ENCODE measurements at regions not wholly inside any gene's neighbourhood (a gene's known extent, or its start where the extent isn't known, plus 50 kb on each side); places are given as distances from the start of the nearest gene placed in this dataset.

DNA sequence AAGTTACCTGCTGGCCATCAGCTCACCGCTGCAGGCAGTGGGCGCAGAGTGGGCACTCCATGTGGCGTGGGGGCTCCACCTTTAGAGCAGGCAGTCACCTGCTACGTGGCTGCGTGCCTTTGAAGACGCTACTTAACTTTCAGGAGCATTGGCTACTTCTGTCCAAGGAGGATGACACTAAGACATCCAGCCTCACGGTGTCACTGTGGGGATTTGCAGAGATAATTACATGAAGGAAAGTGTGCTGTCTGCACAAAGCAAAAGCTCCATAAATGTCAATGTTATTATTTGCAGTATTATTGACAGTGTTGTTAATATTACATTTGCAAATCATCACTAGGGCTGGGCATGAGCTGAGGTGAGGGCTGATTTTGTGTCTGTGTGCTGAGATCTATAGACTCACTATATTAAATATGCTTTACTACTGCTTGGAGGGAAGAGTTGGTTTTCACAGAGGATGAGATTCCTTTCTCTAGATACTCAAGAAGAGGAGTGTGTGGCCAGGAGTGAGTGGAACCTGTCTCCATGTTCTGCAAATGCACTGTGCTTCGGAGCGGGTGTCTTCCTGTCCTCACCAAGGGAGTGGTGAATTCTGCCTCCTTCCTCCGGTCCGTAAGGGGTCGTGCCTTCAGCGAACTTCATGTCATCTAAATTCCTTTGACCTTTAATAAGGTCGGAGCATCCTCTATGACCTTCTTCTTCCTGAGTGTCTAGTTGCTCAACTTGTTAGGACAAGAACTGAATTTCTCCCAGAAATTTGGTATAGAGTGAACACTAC lies 165.8 kb upstream of the SYNDIG1 start:
- no peaks in the 10 kb centered on the region for H3K9me3 ChIP-seq
- no peak for DNase-seq (ENCODE audit: extremely low spot score)
- H3K36me3 ChIP-seq: no peaks in the 10 kb centered on the region
- no peaks in the 10 kb centered on the region for H3K4me1 ChIP-seq
- no peak overlapping the region for H3K4me3 ChIP-seq
- H3K27ac ChIP-seq (replicated peaks in 1 of 4): no peak overlapping the region
- TF ChIP-seq EP300 (IDR thresholded peaks at IDR 0.05) (no peak), POLR2AphosphoS5 (IDR thresholded peaks at IDR 0.05) (no peak), POLR2A (IDR thresholded peaks at IDR 0.05; ENCODE audit: low read depth) (no peak)
- TF ChIP-seq, protein P1, sequence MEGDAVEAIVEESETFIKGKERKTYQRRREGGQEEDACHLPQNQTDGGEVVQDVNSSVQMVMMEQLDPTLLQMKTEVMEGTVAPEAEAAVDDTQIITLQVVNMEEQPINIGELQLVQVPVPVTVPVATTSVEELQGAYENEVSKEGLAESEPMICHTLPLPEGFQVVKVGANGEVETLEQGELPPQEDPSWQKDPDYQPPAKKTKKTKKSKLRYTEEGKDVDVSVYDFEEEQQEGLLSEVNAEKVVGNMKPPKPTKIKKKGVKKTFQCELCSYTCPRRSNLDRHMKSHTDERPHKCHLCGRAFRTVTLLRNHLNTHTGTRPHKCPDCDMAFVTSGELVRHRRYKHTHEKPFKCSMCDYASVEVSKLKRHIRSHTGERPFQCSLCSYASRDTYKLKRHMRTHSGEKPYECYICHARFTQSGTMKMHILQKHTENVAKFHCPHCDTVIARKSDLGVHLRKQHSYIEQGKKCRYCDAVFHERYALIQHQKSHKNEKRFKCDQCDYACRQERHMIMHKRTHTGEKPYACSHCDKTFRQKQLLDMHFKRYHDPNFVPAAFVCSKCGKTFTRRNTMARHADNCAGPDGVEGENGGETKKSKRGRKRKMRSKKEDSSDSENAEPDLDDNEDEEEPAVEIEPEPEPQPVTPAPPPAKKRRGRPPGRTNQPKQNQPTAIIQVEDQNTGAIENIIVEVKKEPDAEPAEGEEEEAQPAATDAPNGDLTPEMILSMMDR (IDR thresholded peaks at IDR 0.05): no peak
- intact Hi-C loops (cut with DNase I): no loop called here
- WGBS: 82% methylated on average over 11 of the region's 14 CpGs
- peaks cover 0 to 11% (median 0%) of the 10 kb centered on the region in 4 donors for H3K27me3 ChIP-seq

DNA sequence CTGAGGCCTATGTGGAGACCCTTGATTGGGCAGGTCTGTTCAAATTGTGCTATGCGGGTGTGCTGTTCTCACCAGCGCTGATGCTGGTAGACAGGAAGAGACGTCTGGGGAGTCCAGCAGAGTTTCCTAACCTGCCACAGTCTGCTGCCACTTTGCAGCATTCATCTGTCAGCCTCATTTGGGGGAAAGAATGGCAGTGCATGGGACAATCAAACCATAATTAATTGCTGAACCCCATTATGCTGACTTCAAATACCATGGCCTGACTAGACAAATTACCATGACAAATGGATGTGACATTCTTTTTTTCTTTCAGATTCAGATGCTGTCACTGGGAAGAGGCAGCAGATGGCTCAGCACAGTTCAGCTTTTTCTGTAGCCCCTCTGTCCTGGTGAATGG lies 171.4 kb upstream of the SYNDIG1 start:
- intact Hi-C loops (cut with DNase I): no loop called here
- Histone ChIP-seq H3K36me3 (no peaks in the 10 kb centered on the region), H3K27ac (replicated peaks in 1 of 4) (no peak overlapping the region), H3K4me3 (no peak overlapping the region), H3K27me3 (peaks cover 0 to 4% (median 0%) of the 10 kb centered on the region in 4 donors), H3K4me1 (no peaks in the 10 kb centered on the region), H3K9me3 (no peaks in the 10 kb centered on the region)
- DNase-seq (ENCODE audit: extremely low spot score): no peak
- TF ChIP-seq EP300 (IDR thresholded peaks at IDR 0.05) (no peak), POLR2A (IDR thresholded peaks at IDR 0.05; ENCODE audit: low read depth) (no peak), POLR2AphosphoS5 (IDR thresholded peaks at IDR 0.05) (no peak)
- TF ChIP-seq, protein P1 (IDR thresholded peaks at IDR 0.05): no peak
- 59% methylated on average over 3 of the region's 3 CpGs for WGBS

DNA sequence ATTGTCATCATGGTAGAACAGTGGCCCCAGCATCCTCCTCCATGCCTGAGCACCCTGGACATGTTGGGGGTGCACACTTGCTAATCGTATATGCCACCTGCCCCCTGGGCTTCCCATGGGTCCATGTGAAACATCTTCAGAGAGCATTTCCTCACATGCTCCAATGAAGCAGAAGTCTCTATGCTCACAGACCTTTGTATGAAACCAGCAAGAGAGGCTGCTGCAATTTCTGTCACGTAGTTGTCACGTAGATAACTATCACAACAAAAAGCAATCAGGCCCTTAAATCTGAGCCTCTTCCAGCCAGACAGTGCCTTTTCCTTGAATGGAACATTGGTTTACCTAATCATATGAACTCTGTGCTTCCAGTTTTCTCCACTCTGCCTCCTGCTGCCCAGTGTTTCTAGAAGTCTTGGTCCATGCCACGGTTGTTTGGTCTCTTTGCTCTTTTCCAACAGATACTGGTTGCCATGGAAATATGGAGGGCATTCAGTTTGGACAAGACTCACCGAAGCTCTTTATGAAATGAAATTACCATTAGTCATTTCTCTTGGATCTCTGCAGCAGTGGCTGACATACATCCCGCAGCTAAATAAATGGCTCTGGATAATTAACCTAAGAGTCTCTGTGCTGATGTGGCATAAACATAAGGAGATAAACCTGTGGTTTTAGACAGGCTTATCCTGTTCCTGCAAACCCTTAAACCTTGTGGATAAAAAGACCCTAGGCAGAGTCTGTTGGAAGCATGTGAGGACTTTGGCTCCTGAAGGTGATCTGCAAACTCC lies 172.8 kb upstream of the SYNDIG1 start:
- intact Hi-C loops (cut with DNase I): no loop called here
- Histone ChIP-seq H3K4me1 (no peaks in the 10 kb centered on the region), H3K27ac (replicated peaks in 1 of 4) (no peak overlapping the region), H3K27me3 (peaks cover 0 to 4% (median 0%) of the 10 kb centered on the region in 4 donors), H3K4me3 (no peak overlapping the region), H3K9me3 (no peaks in the 10 kb centered on the region), H3K36me3 (no peaks in the 10 kb centered on the region)
- 52% methylated on average over 6 of the region's 6 CpGs for WGBS
- TF ChIP-seq POLR2AphosphoS5 (IDR thresholded peaks at IDR 0.05) (no peak), POLR2A (IDR thresholded peaks at IDR 0.05; ENCODE audit: low read depth) (no peak), EP300 (IDR thresholded peaks at IDR 0.05) (no peak)
- TF ChIP-seq, protein P1 (IDR thresholded peaks at IDR 0.05): no peak
- peak; percentile 79 for DNase-seq (ENCODE audit: extremely low spot score)

DNA sequence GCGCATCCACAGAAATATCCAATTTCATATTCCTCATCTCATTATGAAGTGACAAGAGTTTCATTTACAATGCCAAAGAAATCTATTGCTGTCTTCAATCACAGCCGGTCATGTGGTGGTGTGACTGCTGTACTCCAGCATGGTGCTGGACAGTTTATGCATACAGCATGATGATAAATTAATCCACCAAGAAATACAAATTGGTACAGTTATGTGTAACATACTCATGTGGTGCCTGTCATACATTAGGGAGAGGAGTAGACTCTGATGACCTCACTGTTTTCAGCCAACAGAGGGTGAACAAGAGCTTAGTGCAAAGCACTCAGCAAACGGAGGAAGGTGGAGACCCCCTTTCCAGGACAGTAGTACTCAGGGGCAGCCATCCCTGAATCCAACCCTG lies 178.4 kb upstream of the SYNDIG1 start:
- no peaks in the 10 kb centered on the region for H3K9me3 ChIP-seq
- no peaks in the 10 kb centered on the region for H3K36me3 ChIP-seq
- no peak overlapping the region for H3K4me3 ChIP-seq
- no peak overlapping the region for H3K27ac ChIP-seq (replicated peaks in 1 of 4)
- 91% methylated on average over 3 of the region's 3 CpGs for WGBS
- DNase-seq (ENCODE audit: extremely low spot score): no peak
- no peaks in the 10 kb centered on the region for H3K4me1 ChIP-seq
- H3K27me3 ChIP-seq: no peaks in the 10 kb centered on the region
- intact Hi-C loops (cut with DNase I): no loop called here
- TF ChIP-seq, protein P1 (IDR thresholded peaks at IDR 0.05): no peak
- TF ChIP-seq POLR2A (IDR thresholded peaks at IDR 0.05; ENCODE audit: low read depth) (no peak), EP300 (IDR thresholded peaks at IDR 0.05) (no peak), POLR2AphosphoS5 (IDR thresholded peaks at IDR 0.05) (no peak)
